ENCODE measurements at regions not wholly inside any gene's neighbourhood (a gene's known extent, or its start where the extent isn't known, plus 50 kb on each side); places are given as distances from the start of the nearest gene placed in this dataset.

DNA sequence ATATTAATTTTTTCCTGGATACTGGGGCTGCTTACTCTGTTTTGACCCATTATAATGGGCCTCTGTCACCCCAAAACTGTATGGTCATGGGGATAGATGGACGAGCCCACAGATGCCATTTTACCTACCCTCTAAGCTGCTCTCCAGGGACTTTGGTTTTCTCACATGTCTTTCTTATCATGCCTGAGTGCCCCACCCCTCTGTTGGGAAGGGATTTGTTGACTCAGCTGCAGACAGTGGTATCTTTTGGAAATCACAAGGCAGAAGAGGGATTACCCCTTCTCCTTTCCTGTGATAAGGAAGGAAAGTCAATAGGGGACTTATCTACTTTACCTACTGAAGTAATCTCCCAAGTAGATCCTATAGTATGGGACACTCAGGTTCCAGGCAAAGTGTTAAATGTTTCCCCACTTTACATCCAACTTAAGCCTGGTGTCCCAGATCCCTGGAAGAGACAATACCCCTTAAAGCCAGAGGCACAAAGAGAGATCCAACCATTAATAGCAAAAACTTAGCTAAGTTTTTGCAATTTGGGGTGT lies 182.7 kb downstream of the RNF152 start:
- H3K9me1 ChIP-seq (replicated peaks; ENCODE audit: control insufficient read depth, extremely low read depth, insufficient read depth, low read length) = no peaks in the 10 kb centered on the region
- H3K9ac ChIP-seq (replicated peaks; ENCODE audit: extremely low read depth, insufficient read depth, low read length) = no peak overlapping the region
- H3K4me3 ChIP-seq (replicated peaks in 1 of 3; ENCODE audit: insufficient read depth in 1 of 3, low read depth in 1 of 3, low read length in 3 of 3) = no peak overlapping the region
- ChIA-PET POLR2A (no interaction called here), CTCF (interaction anchor here (1.3 to 2.0 kb wide), 3 partner anchors 8 to 22 kb away, joined by 4 to 8 read pairs (median 5); no protein-coding TSS in a partner anchor)
- DNase-seq (ENCODE audit: low read depth, low spot score) (no peak), FAIRE-seq (no peak)
- no peaks in the 10 kb centered on the region for H3K27me3 ChIP-seq (ENCODE audit: control insufficient read depth in 2 of 2, insufficient read depth in 2 of 2, low read length in 2 of 2)
- H4K20me1 ChIP-seq (replicated peaks; ENCODE audit: control insufficient read depth, extremely low read depth, insufficient read depth, low read length) = no peaks in the 10 kb centered on the region
- H3K79me2 ChIP-seq (ENCODE audit: control insufficient read depth, insufficient read depth, low read length) = no peaks in the 10 kb centered on the region
- H3K27ac ChIP-seq (ENCODE audit: insufficient read depth, low read depth, low read length) = no peak overlapping the region
- H3K9me3 ChIP-seq (replicated peaks; ENCODE audit: control insufficient read depth, insufficient read depth, low read length) = no peaks in the 10 kb centered on the region
- no peaks in the 10 kb centered on the region for H3K36me3 ChIP-seq (ENCODE audit: control insufficient read depth in 2 of 2, extremely low read depth in 1 of 2, insufficient read depth in 2 of 2, low read length in 2 of 2)
- no peak overlapping the region for H3K4me2 ChIP-seq (ENCODE audit: insufficient read depth, low read length)
- no TSS peak for BruUV-seq (replicated peaks)
- H2AFZ ChIP-seq (ENCODE audit: low read depth, low read length) = no peak overlapping the region
- TF ChIP-seq MAX (IDR thresholded peaks at IDR 0.05; ENCODE audit: insufficient read depth, insufficient read length) (no peak), MYC (IDR thresholded peaks at IDR 0.05; ENCODE audit: low read depth, low read length) (no peak), FOS (IDR thresholded peaks at IDR 0.05; ENCODE audit: borderline replicate concordance, insufficient read depth, low read length) (no peak), GATA2 (IDR thresholded peaks at IDR 0.05; ENCODE audit: insufficient read depth, insufficient read length, low read depth, low read length) (no peak), EZH2 (IDR thresholded peaks at IDR 0.05; ENCODE audit: borderline replicate concordance, low read depth, low read length, severe bottlenecking) (no peak), CTCF (IDR thresholded peaks at IDR 0.05; ENCODE audit: extremely low read depth in 1 of 2, insufficient read depth in 1 of 2, low read depth in 1 of 2, low read length in 2 of 2) (no peak)
- H3K4me1 ChIP-seq (ENCODE audit: control insufficient read depth, extremely low read depth, insufficient read depth, low read length) = no peaks in the 10 kb centered on the region
- dilution Hi-C loops (cut with MboI; ENCODE audit: extremely low pct_ligation_motif_present, low sequenced_read_pairs) (no loop called here), intact Hi-C loops (cut with micrococcal nuclease) (no loop called here)

Data from endothelial cell of umbilical vein (primary cell).